IMR-90 (cell line): ENCODE measurements at regions not wholly inside any gene's neighbourhood (a gene's known extent, or its start where the extent isn't known, plus 50 kb on each side); places are given as distances from the start of the nearest gene placed in this dataset.

Experiments
- ATAC-seq: fragments of 200-7000 bp; cut with Tn5 transposase; 2 replicates; pipeline ENCODE4 v1.9.1; 2020; ENCODE audit warnings: low read depth, mild to moderate bottlenecking, moderate library complexity
- BruUV-seq: library from RNA; stranded (reverse); fragments of 400-500 nt; replicated peaks from 2 replicates; lab custom pipeline; 2021; lab: Mats Ljungman, UMichigan
- CTCF ChIA-PET: fragments of 300-600 bp; formaldehyde crosslinking; extraction: SDS; loops from one replicate; lab custom pipeline; 2021; ENCODE audit warnings: antibody characterized with exemption; lab: Yijun Ruan, JAX
- POLR2A ChIA-PET: fragments of 300-600 bp; sonication (Branson Sonifier 250); formaldehyde crosslinking; loops from one replicate; lab custom pipeline; 2022; ENCODE audit warnings: antibody characterized with exemption; ENCODE audit not compliant: unreplicated experiment; lab: Charles Lee
- DNase-seq: peaks from one replicate; pipeline ENCODE4 v3.0.0; 2013
- H2AFZ ChIP-seq: replicated peaks from 2 replicates; pipeline ENCODE3; 2013; ENCODE audit warnings: low read length, mild to moderate bottlenecking; ENCODE audit not compliant: poor library complexity
- H2AK5ac ChIP-seq: 2 replicates; pipeline ENCODE4 v1.6.1; 2013; ENCODE audit warnings: low read depth, low read length, inconsistent platforms
- H2AK9ac ChIP-seq: replicated peaks from 2 replicates; pipeline ENCODE3; 2013; ENCODE audit warnings: mild to moderate bottlenecking, low read depth, low read length, moderate library complexity; ENCODE audit not compliant: poor library complexity
- H2BK120ac ChIP-seq: 2 replicates; pipeline ENCODE4 v1.6.1; 2013; ENCODE audit warnings: low read depth, low read length, inconsistent platforms
- H2BK15ac ChIP-seq: 3 replicates; pipeline ENCODE4 v1.6.1; 2013; ENCODE audit warnings: low read depth, low read length, inconsistent platforms
- H2BK20ac ChIP-seq: 2 replicates; pipeline ENCODE4 v1.6.1; 2013; ENCODE audit warnings: low read depth, mild to moderate bottlenecking, inconsistent platforms, low read length, moderate library complexity
- H2BK5ac ChIP-seq: 2 replicates; pipeline ENCODE4 v1.6.1; 2013; ENCODE audit warnings: mild to moderate bottlenecking, low read depth, low read length, inconsistent platforms; ENCODE audit not compliant: poor library complexity, severe bottlenecking
- H3K14ac ChIP-seq: replicated peaks from 2 replicates; pipeline ENCODE4 v1.6.1; 2013; ENCODE audit warnings: low read depth, low read length, inconsistent platforms
- H3K18ac ChIP-seq: 2 replicates; pipeline ENCODE4 v1.6.1; 2013; ENCODE audit warnings: low read depth, low read length, control low read depth
- H3K23ac ChIP-seq: 2 replicates; pipeline ENCODE4 v1.6.1; 2013; ENCODE audit warnings: low read depth, low read length, inconsistent platforms
- H3K27ac ChIP-seq: 2 replicates; pipeline ENCODE4 v1.5.1; 2013; ENCODE audit warnings: mild to moderate bottlenecking, control low read depth, low read length; ENCODE audit not compliant: insufficient read depth
- H3K27me3 ChIP-seq: 2 replicates; pipeline ENCODE4 v1.6.1; 2013; ENCODE audit warnings: low read length; ENCODE audit not compliant: control insufficient read depth, insufficient read depth
- H3K36me3 ChIP-seq: 2 replicates; pipeline ENCODE4 v1.6.1; 2013; ENCODE audit warnings: low read length, mixed read lengths; ENCODE audit not compliant: control insufficient read depth, insufficient read depth
- H3K4ac ChIP-seq: 2 replicates; pipeline ENCODE4 v1.6.1; 2013; ENCODE audit warnings: low read depth, low read length, inconsistent platforms
- H3K4me1 ChIP-seq: 2 replicates; pipeline ENCODE4 v1.6.1; 2013; ENCODE audit warnings: low read length, mixed read lengths; ENCODE audit not compliant: control insufficient read depth, insufficient read depth
- H3K4me2 ChIP-seq: 2 replicates; pipeline ENCODE4 v1.6.1; 2013; ENCODE audit warnings: low read depth, mild to moderate bottlenecking, control low read depth, low read length, moderate library complexity
- H3K4me3 ChIP-seq: 2 replicates; pipeline ENCODE4 v1.5.1; 2013; ENCODE audit warnings: low read depth, mild to moderate bottlenecking, control low read depth, low read length, moderate library complexity; ENCODE audit not compliant: insufficient read depth
- H3K56ac ChIP-seq: 2 replicates; pipeline ENCODE4 v1.6.1; 2013; ENCODE audit warnings: low read length, inconsistent platforms; ENCODE audit not compliant: insufficient read depth; ENCODE audit errors: extremely low read depth
- H3K79me1 ChIP-seq, 2 experiments: 2 replicates each; pipeline ENCODE4 v1.6.1; 2013; ENCODE audit warnings: low read length in 2 of 2, inconsistent platforms in 1 of 2, low read depth in 1 of 2
- H3K9ac ChIP-seq: 2 replicates; pipeline ENCODE4 v1.6.1; 2013; ENCODE audit warnings: low read depth, low read length, control low read depth
- H3K9me1 ChIP-seq: 2 replicates; pipeline ENCODE4 v1.6.1; 2013; ENCODE audit warnings: low read length, inconsistent platforms; ENCODE audit not compliant: insufficient read depth
- H3K9me3 ChIP-seq: 2 replicates; pipeline ENCODE4 v1.6.1; 2013; ENCODE audit warnings: low read length; ENCODE audit not compliant: control insufficient read depth, insufficient read depth
- H4K20me1 ChIP-seq: 2 replicates; pipeline ENCODE4 v1.6.1; 2013; ENCODE audit warnings: low read length, inconsistent platforms; ENCODE audit not compliant: insufficient read depth
- H4K5ac ChIP-seq: 2 replicates; pipeline ENCODE4 v1.6.1; 2013; ENCODE audit warnings: mild to moderate bottlenecking, low read depth, low read length, control low read depth
- H4K8ac ChIP-seq, 2 experiments: 2 replicates each; pipeline ENCODE4 v1.6.1; 2013; ENCODE audit warnings: low read depth in 2 of 2, low read length in 2 of 2, control low read depth in 1 of 2, inconsistent platforms in 1 of 2
- H4K91ac ChIP-seq: 2 replicates; pipeline ENCODE4 v1.6.1; 2013; ENCODE audit warnings: low read depth, low read length, inconsistent platforms; ENCODE audit not compliant: insufficient read depth
- BHLHE40 ChIP-seq: fragments of 150-350 bp; IDR thresholded peaks from 2 replicates; pipeline ENCODE4 v1.6.1; 2016; ENCODE audit warnings: mild to moderate bottlenecking, low read depth, low read length
- CEBPB ChIP-seq: IDR thresholded peaks from 2 replicates; pipeline ENCODE4 v1.6.1; 2012; ENCODE audit warnings: low read depth, low read length, improper control_type of control experiment
- CHD1 ChIP-seq: IDR thresholded peaks from 2 replicates; pipeline ENCODE4 v1.6.1; 2012; ENCODE audit warnings: low read depth, low read length, improper control_type of control experiment
- CTCF ChIP-seq: conservative IDR thresholded peaks from 2 replicates; pipeline ENCODE4 v1.5.1; 2012; ENCODE audit warnings: mild to moderate bottlenecking, low read depth, low read length, improper control_type of control experiment
- ELK1 ChIP-seq: fragments of 150-350 bp; IDR thresholded peaks from 2 replicates; pipeline ENCODE4 v1.6.1; 2016; ENCODE audit warnings: low read depth, mild to moderate bottlenecking, low read length, moderate library complexity, borderline replicate concordance
- FOS ChIP-seq: fragments of 150-350 bp; IDR thresholded peaks from 2 replicates; pipeline ENCODE4 v1.6.1; 2016; ENCODE audit warnings: low read depth, low read length
- MAFK ChIP-seq: IDR thresholded peaks from 2 replicates; pipeline ENCODE4 v1.6.1; 2012; ENCODE audit warnings: low read depth, low read length, improper control_type of control experiment
- MAZ ChIP-seq: IDR thresholded peaks from 2 replicates; pipeline ENCODE4 v1.6.1; 2012; ENCODE audit warnings: low read depth, mild to moderate bottlenecking, low read length, improper control_type of control experiment, moderate library complexity, borderline replicate concordance
- MXI1 ChIP-seq: IDR thresholded peaks from 2 replicates; pipeline ENCODE4 v1.6.1; 2012; ENCODE audit warnings: low read depth, mild to moderate bottlenecking, low read length, moderate library complexity, borderline replicate concordance
- NFE2L2 ChIP-seq: fragments of 150-350 bp; IDR thresholded peaks from 2 replicates; pipeline ENCODE4 v1.6.1; 2016; ENCODE audit warnings: low read depth, mild to moderate bottlenecking, low read length
- POLR2A ChIP-seq: IDR thresholded peaks from 2 replicates; pipeline ENCODE4 v1.6.1; 2012; ENCODE audit warnings: mild to moderate bottlenecking, low read depth, low read length
- RAD21 ChIP-seq: IDR thresholded peaks from 2 replicates; pipeline ENCODE4 v1.6.1; 2012; ENCODE audit warnings: low read length, improper control_type of control experiment
- RCOR1 ChIP-seq: IDR thresholded peaks from 2 replicates; pipeline ENCODE4 v1.6.1; 2012; ENCODE audit warnings: mild to moderate bottlenecking, low read length, improper control_type of control experiment; ENCODE audit not compliant: insufficient replicate concordance
- RFX5 ChIP-seq: IDR thresholded peaks from 2 replicates; pipeline ENCODE4 v1.8.0; 2012; ENCODE audit warnings: low read depth, mild to moderate bottlenecking, low read length, moderate library complexity
- SMC3 ChIP-seq: fragments of 150-350 bp; IDR thresholded peaks from 2 replicates; pipeline ENCODE4 v1.6.1; 2016; ENCODE audit warnings: low read depth, mild to moderate bottlenecking, antibody characterized with exemption, low read length, moderate library complexity
- USF2 ChIP-seq: fragments of 150-350 bp; IDR thresholded peaks from 2 replicates; pipeline ENCODE4 v1.6.1; 2017; ENCODE audit warnings: mild to moderate bottlenecking, antibody characterized with exemption, low read length, low read depth
- WGBS, 2 experiments: methylation state at CpG; one replicate each; pipeline versions ENCODE4 v1.1.5 to v1.1.7; 2013; ENCODE audit warnings: missing lambda C conversion rate in 2 of 2; ENCODE audit not compliant: insufficient read length in 1 of 2; ENCODE audit errors: extremely low coverage in 2 of 2; 5-methylcytosine and 5-hydroxymethylcytosine counted together
- dilution Hi-C: fragments of 300-500 bp; cut with HindIII; formaldehyde crosslinking; loops from one replicate; pipeline ENCODE4 v1.14.3; 2018; ENCODE audit warnings: low sequenced_read_pairs; ENCODE audit not compliant: unreplicated experiment
- in situ Hi-C: fragments of 300-500 bp; cut with MboI; formaldehyde crosslinking; loops from 3 replicates; pipeline ENCODE4 v1.14.3; 2019; ENCODE audit warnings: low sequenced_read_pairs, inconsistent platforms, mixed read lengths
- intact Hi-C: fragments of 100-400 bp; cut with micrococcal nuclease; formaldehyde crosslinking; loops from 2 replicates; pipeline ENCODE4 v1.10.0; 2022

- ChIA-PET CTCF (interaction anchor here (0.6 to 1.0 kb wide), 3 partner anchors 13 to 125 kb away, joined by 3 to 4 read pairs (median 3); no protein-coding TSS in a partner anchor), POLR2A (no interaction called here)
- Histone ChIP-seq H3K36me3 (no peaks in the 10 kb centered on the region), H3K9ac (no peak overlapping the region), H4K8ac (no peak overlapping the region), H4K20me1 (no peaks in the 10 kb centered on the region), H3K18ac (no peak overlapping the region), H3K4me3 (no peak overlapping the region), H3K23ac (no peak overlapping the region), H2AK9ac (no peak overlapping the region), H3K9me1 (peaks cover 5% of the 10 kb centered on the region; the same call in 1 of the 2 replicates), H3K9me3 (no peaks in the 10 kb centered on the region), H3K79me1 (no peaks in the 10 kb centered on the region), H3K4me2 (no peak overlapping the region), H2BK15ac (no peak overlapping the region), H4K5ac (no peak overlapping the region), H2AK5ac (no peak overlapping the region), H2AFZ (no peak overlapping the region), H2BK5ac (no peak overlapping the region), H2BK20ac (no peak overlapping the region), H3K56ac (no peak overlapping the region), H3K14ac (no peak overlapping the region), H2BK120ac (no peak overlapping the region), H3K4ac (no peak overlapping the region), H3K27ac (no peak overlapping the region), H3K27me3 (no peaks in the 10 kb centered on the region), H4K91ac (no peak overlapping the region), H3K4me1 (0 out of 2 replicates have a peak, but pooled peaks cover 1% of the 10 kb centered on the region)
- WGBS, 2 experiments: no CpG with 5 or more reads among the region's 3 CpGs
- in situ Hi-C loops (no loop called here), intact Hi-C loops (loop anchor here (10.0 kb wide), 1 partner anchor 665 kb away; no protein-coding TSS in a partner anchor), dilution Hi-C loops (no loop called here)
- peak; percentile 45 for DNase-seq
- BruUV-seq: no TSS peak
- ATAC-seq: peak; percentile 57
- TF ChIP-seq CEBPB (peak; percentile 84), RCOR1 (no peak), RFX5 (no peak), SMC3 (peak; percentile 30; the same call in 1 of the 2 replicates), MXI1 (no peak), MAZ (no peak), MAFK (no peak), RAD21 (peak; percentile 47), FOS (no peak), CTCF (peak; percentile 59), NFE2L2 (no peak), CHD1 (no peak), ELK1 (no peak), USF2 (no peak), POLR2A (no peak), BHLHE40 (no peak)
Measured at GRCh38 chr3:117439812-117440211, 730.2 kb downstream of the TUSC7 start.
